Testis (tissue), 2 donors: ENCODE measurements at regions not wholly inside any gene's neighbourhood (a gene's known extent, or its start where the extent isn't known, plus 50 kb on each side); places are given as distances from the start of the nearest gene placed in this dataset.

Experiments used
- DNase-seq: peaks from one replicate; pipeline ENCODE4 v3.0.0-alpha.2; 2019
- H3K27ac ChIP-seq, 2 donors: fragments of 200-600 bp; sonication (generic); one replicate each; pipeline ENCODE4 v1.5.1; 2019
- H3K27me3 ChIP-seq: fragments of 200-600 bp; sonication (generic); one replicate; pipeline ENCODE4 v1.5.1; 2019
- H3K36me3 ChIP-seq: fragments of 200-600 bp; sonication (generic); one replicate; pipeline ENCODE4 v1.5.1; 2017; ENCODE audit warnings: low read depth; ENCODE audit errors: missing control alignments
- H3K4me1 ChIP-seq: fragments of 200-600 bp; sonication (generic); one replicate; pipeline ENCODE4 v1.5.1; 2019
- H3K4me3 ChIP-seq, 2 donors: fragments of 200-600 bp; sonication (generic); one replicate each; pipeline ENCODE4 v1.5.1; 2017 to 2019
- H3K9me3 ChIP-seq: fragments of 200-600 bp; sonication (generic); one replicate; pipeline ENCODE4 v1.5.1; 2017
- CTCF ChIP-seq, 3 experiments: fragments of 450-650 bp in 2 of 3; fragments of 200-600 bp in 1 of 3; sonication (generic) in 1 of 3; IDR thresholded peaks; one replicate each; pipeline ENCODE4 v1.5.1; 2016 to 2019; ENCODE audit warnings: antibody characterized with exemption in 3 of 3, mild to moderate bottlenecking in 2 of 3, moderate library complexity in 1 of 3
- POLR2A ChIP-seq: fragments of 450-650 bp; IDR thresholded peaks from one replicate; pipeline ENCODE4 v1.6.1; 2017; ENCODE audit warnings: antibody characterized with exemption, mild to moderate bottlenecking, moderate library complexity
- WGBS, 2 donors: methylation state at CpG; one replicate each; pipeline ENCODE4 v1.1.5; 2018; 5-methylcytosine and 5-hydroxymethylcytosine counted together
- intact Hi-C: fragments of 100-400 bp; cut with DNase I; formaldehyde crosslinking; loops from one replicate; pipeline ENCODE4 v1.15.1; 2023; ENCODE audit warnings: low total_unique reads

- no peak for TF ChIP-seq POLR2A
- TF ChIP-seq CTCF (IDR thresholded peaks at IDR 0.05) = no peak
- 81 to 86% methylated on average over 3 of the region's 3 CpGs for WGBS, 2 donors
- no peaks in the 10 kb centered on the region for H3K27me3 ChIP-seq
These were observed 258.6 kb upstream of the DACH1 start for GRCh38 chr13:72125561-72125960.

GRCh38 chr13:72122661-72123255 lies 255.8 kb upstream of the DACH1 start:
- DNase-seq = no peak
- no peaks in the 10 kb centered on the region for H3K36me3 ChIP-seq
- intact Hi-C loops = no loop called here
- H3K27me3 ChIP-seq = no peaks in the 10 kb centered on the region
- H3K4me1 ChIP-seq = no peaks in the 10 kb centered on the region
- H3K4me3 ChIP-seq = no peak overlapping the region
- no peak for TF ChIP-seq CTCF (IDR thresholded peaks at IDR 0.05)
- no peak for TF ChIP-seq POLR2A
- H3K27ac ChIP-seq = no peak overlapping the region
- no peaks in the 10 kb centered on the region for H3K9me3 ChIP-seq
- 86 to 96% methylated on average over 3 of the region's 3 CpGs for WGBS, 2 donors

More at GRCh38 chr13:72125561-72125960, 258.6 kb upstream of the DACH1 start:
- intact Hi-C loops = no loop called here
- no peak for DNase-seq
- Histone ChIP-seq H3K36me3 (no peaks in the 10 kb centered on the region), H3K27ac (no peak overlapping the region), H3K4me1 (no peaks in the 10 kb centered on the region), H3K9me3 (no peaks in the 10 kb centered on the region), H3K4me3 (no peak overlapping the region)

GRCh38 chr13:72121466-72121865 lies 254.5 kb upstream of the DACH1 start:
- no peaks in the 10 kb centered on the region for H3K36me3 ChIP-seq
- DNase-seq = no peak
- WGBS, 2 donors = 90 to 92% methylated on average over 3 of the region's 3 CpGs
- no peaks in the 10 kb centered on the region for H3K4me1 ChIP-seq
- no peak overlapping the region for H3K4me3 ChIP-seq
- H3K27ac ChIP-seq = no peak overlapping the region
- H3K27me3 ChIP-seq = no peaks in the 10 kb centered on the region
- TF ChIP-seq POLR2A (no peak), CTCF (IDR thresholded peaks at IDR 0.05) (no peak)
- intact Hi-C loops = no loop called here
- H3K9me3 ChIP-seq = no peaks in the 10 kb centered on the region

GRCh38 chr13:72120632-72121031 lies 253.6 kb upstream of the DACH1 start:
- no peaks in the 10 kb centered on the region for H3K27me3 ChIP-seq
- TF ChIP-seq CTCF (IDR thresholded peaks at IDR 0.05) = no peak
- TF ChIP-seq POLR2A = no peak
- H3K9me3 ChIP-seq = no peaks in the 10 kb centered on the region
- DNase-seq = no peak
- H3K36me3 ChIP-seq = no peaks in the 10 kb centered on the region
- no peak overlapping the region for H3K27ac ChIP-seq
- no peak overlapping the region for H3K4me3 ChIP-seq
- no peaks in the 10 kb centered on the region for H3K4me1 ChIP-seq
- intact Hi-C loops = no loop called here
- 67 to 70% methylated on average over 2 of the region's 2 CpGs for WGBS, 2 donors

GRCh38 chr13:72113931-72114330 lies 246.9 kb upstream of the DACH1 start:
- no peak overlapping the region for H3K27ac ChIP-seq
- WGBS, 2 donors = 60 to 63% methylated on average over 2 of the region's 2 CpGs
- DNase-seq = no peak
- H3K36me3 ChIP-seq = no peaks in the 10 kb centered on the region
- intact Hi-C loops = no loop called here
- TF ChIP-seq POLR2A = no peak
- no peak for TF ChIP-seq CTCF (IDR thresholded peaks at IDR 0.05)
- no peaks in the 10 kb centered on the region for H3K4me1 ChIP-seq
- H3K27me3 ChIP-seq = no peaks in the 10 kb centered on the region
- no peaks in the 10 kb centered on the region for H3K9me3 ChIP-seq
- no peak overlapping the region for H3K4me3 ChIP-seq
